ENCODE measurements at regions not wholly inside any gene's neighbourhood (a gene's known extent, or its start where the extent isn't known, plus 50 kb on each side); places are given as distances from the start of the nearest gene placed in this dataset.

DNA sequence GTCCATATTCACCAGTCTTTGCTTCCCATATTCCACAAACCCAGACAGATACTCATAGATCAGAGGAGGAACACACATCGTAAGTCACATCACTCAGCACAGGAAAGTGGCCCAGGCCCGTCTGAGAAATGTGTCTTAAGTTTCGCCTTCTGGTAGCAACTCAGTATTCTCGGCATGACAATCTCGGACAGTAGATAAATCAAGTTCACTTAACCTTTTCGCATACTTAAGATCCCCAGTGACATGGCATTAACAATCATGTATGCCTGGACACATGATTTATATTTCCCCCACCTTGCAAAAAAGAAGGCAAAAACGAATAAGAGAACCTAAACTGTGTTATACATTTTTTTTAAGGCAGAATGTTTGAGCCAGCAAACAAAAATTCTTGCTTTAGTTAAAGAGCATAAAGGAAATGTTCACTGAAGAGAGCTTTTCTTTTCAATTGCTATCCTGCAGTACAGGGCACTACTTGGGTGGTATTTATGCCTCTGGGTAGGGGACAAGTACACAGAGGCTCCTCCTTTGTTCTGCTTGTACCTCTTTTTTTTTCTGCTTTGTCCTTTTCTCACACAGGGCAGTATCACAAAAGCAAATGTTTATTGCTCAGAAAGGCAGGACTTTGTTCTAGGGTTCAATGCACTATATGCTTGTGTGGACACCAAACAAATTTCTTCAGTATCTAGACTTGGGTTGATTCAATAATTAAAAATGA lies 360.6 kb downstream of the TDRD3 start:
- TF ChIP-seq, protein P1, sequence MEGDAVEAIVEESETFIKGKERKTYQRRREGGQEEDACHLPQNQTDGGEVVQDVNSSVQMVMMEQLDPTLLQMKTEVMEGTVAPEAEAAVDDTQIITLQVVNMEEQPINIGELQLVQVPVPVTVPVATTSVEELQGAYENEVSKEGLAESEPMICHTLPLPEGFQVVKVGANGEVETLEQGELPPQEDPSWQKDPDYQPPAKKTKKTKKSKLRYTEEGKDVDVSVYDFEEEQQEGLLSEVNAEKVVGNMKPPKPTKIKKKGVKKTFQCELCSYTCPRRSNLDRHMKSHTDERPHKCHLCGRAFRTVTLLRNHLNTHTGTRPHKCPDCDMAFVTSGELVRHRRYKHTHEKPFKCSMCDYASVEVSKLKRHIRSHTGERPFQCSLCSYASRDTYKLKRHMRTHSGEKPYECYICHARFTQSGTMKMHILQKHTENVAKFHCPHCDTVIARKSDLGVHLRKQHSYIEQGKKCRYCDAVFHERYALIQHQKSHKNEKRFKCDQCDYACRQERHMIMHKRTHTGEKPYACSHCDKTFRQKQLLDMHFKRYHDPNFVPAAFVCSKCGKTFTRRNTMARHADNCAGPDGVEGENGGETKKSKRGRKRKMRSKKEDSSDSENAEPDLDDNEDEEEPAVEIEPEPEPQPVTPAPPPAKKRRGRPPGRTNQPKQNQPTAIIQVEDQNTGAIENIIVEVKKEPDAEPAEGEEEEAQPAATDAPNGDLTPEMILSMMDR (conservative IDR thresholded peaks at IDR 0.05; ENCODE audit: low read depth, low read length), result no peak
- no peak for TF ChIP-seq EZH2phosphoT487 (IDR thresholded peaks at IDR 0.05; ENCODE audit: borderline replicate concordance, low read length)
